HepG2 (cell line): ENCODE measurements at regions not wholly inside any gene's neighbourhood (a gene's known extent, or its start where the extent isn't known, plus 50 kb on each side); places are given as distances from the start of the nearest gene placed in this dataset.

Source experiments
- ATAC-seq: fragments of 200-7000 bp; cut with Tn5 transposase; 3 replicates; pipeline ENCODE4 v1.9.1; 2020; ENCODE audit warnings: mild to moderate bottlenecking, moderate library complexity
- BruUV-seq: library from RNA; stranded (reverse); fragments of 400-500 nt; replicated peaks from 2 replicates; lab custom pipeline; 2021; lab: Mats Ljungman, UMichigan
- CTCF ChIA-PET: fragments of 300-600 bp; formaldehyde crosslinking; extraction: SDS; loops from one replicate; lab custom pipeline; 2021; ENCODE audit warnings: low total read pairs, inconsistent platforms, low intra/inter-chr PET ratio; lab: Yijun Ruan, JAX
- POLR2A ChIA-PET: fragments of 350-600 bp; sonication (Branson Sonifier 250); formaldehyde crosslinking; loops from one replicate; lab custom pipeline; 2020; ENCODE audit warnings: antibody characterized with exemption, inconsistent platforms; lab: Yijun Ruan, JAX
- DNase-seq: peaks from one replicate; pipeline ENCODE4 v3.0.0-alpha.2; 2015; ENCODE audit warnings: low spot score
- FAIRE-seq: peaks from 3 replicates; lab custom pipeline; 2011; peaks lifted over from hg19 to GRCh38; lab: Jason Lieb, UNC
- H2AFZ ChIP-seq: one replicate; pipeline ENCODE4 v1.6.1; 2011; ENCODE audit warnings: low read length, inconsistent platforms
- H3K27ac ChIP-seq: fragments of 300-600 bp; 3 replicates; pipeline ENCODE4 v1.8.0; 2011; ENCODE audit warnings: mixed run types, mild to moderate bottlenecking, mixed read lengths, low read length, inconsistent platforms; ENCODE audit not compliant: insufficient read depth; ENCODE audit errors: extremely low read length
- H3K27me3 ChIP-seq, 2 experiments: fragments of 200-600 bp in 1 of 2; 2 replicates in 1 of 2; 3 replicates in 1 of 2; pipeline versions ENCODE4 v1.6.0 to v1.8.0; 2011; ENCODE audit warnings: low read length in 2 of 2, mild to moderate bottlenecking in 2 of 2, moderate library complexity in 2 of 2, inconsistent platforms in 1 of 2; ENCODE audit not compliant: insufficient read depth in 2 of 2, control insufficient read depth in 1 of 2
- H3K36me3 ChIP-seq, 2 experiments: fragments of 200-600 bp in 1 of 2; replicated peaks in 1 of 2; 2 replicates in 1 of 2; 3 replicates in 1 of 2; pipeline versions ENCODE4 v1.5.1 to v1.8.0; 2011; ENCODE audit warnings: low read length in 2 of 2, inconsistent platforms in 1 of 2; ENCODE audit not compliant: insufficient read depth in 2 of 2, control insufficient read depth in 1 of 2
- H3K4me1 ChIP-seq: 2 replicates; pipeline ENCODE4 v1.5.1; 2012; ENCODE audit warnings: low read length, inconsistent platforms; ENCODE audit not compliant: insufficient read depth
- H3K4me2 ChIP-seq: 2 replicates; pipeline ENCODE4 v1.6.0; 2011; ENCODE audit warnings: low read depth, low read length, inconsistent platforms
- H3K4me3 ChIP-seq, 3 experiments: fragments of 200-600 bp in 1 of 3; sonication (generic), shearing (Covaris generic) in 1 of 3; replicated peaks in 1 of 3; 2 replicates each; pipeline ENCODE4 v1.5.1; 2011 to 2016; ENCODE audit warnings: low read length in 3 of 3, inconsistent platforms in 2 of 3, low read depth in 2 of 3, mild to moderate bottlenecking in 2 of 3, control low read depth in 1 of 3, mixed read lengths in 1 of 3; ENCODE audit not compliant: insufficient read depth in 1 of 3
- H3K79me2 ChIP-seq: one replicate; pipeline ENCODE4 v1.6.1; 2011; ENCODE audit warnings: low read length, inconsistent platforms; ENCODE audit not compliant: insufficient read depth
- H3K9ac ChIP-seq: 2 replicates; pipeline ENCODE4 v1.6.0; 2011; ENCODE audit warnings: mild to moderate bottlenecking, low read depth, low read length, inconsistent platforms; ENCODE audit not compliant: insufficient read depth
- H3K9me3 ChIP-seq: 2 replicates; pipeline ENCODE4 v1.5.1; 2012; ENCODE audit warnings: mild to moderate bottlenecking, low read length
- H4K20me1 ChIP-seq: 2 replicates; pipeline ENCODE4 v1.6.0; 2011; ENCODE audit warnings: inconsistent platforms, mild to moderate bottlenecking, low read length, moderate library complexity; ENCODE audit not compliant: insufficient read depth
- MAX ChIP-seq: IDR thresholded peaks from 2 replicates; pipeline ENCODE4 v1.6.1; 2012; ENCODE audit warnings: inconsistent platforms
- NFKB2 ChIP-seq: sonication (generic); formaldehyde crosslinking; IDR thresholded peaks from 2 replicates; pipeline ENCODE4 v1.4.0; 2020; ENCODE audit warnings: missing genetic modification reagents, borderline replicate concordance
- PRDM15 ChIP-seq: sonication (generic); formaldehyde crosslinking; IDR thresholded peaks from 2 replicates; pipeline ENCODE4 v1.4.0; 2020; ENCODE audit warnings: missing genetic modification reagents
- SMAD9 ChIP-seq: sonication (generic); formaldehyde crosslinking; IDR thresholded peaks from 2 replicates; pipeline ENCODE4 v1.5.1; 2020; ENCODE audit warnings: mild to moderate bottlenecking, missing genetic modification reagents
- ZNF138 ChIP-seq: sonication (generic); formaldehyde crosslinking; IDR thresholded peaks from 2 replicates; pipeline ENCODE4 v1.5.0; 2020; ENCODE audit warnings: mild to moderate bottlenecking, low read depth, missing genetic modification reagents
- ZNF160 ChIP-seq: sonication (generic); formaldehyde crosslinking; IDR thresholded peaks from 2 replicates; pipeline ENCODE4 v1.8.0; 2022; ENCODE audit warnings: mild to moderate bottlenecking, inconsistent platforms, missing genetic modification reagents
- ZNF263 ChIP-seq: sonication (generic); formaldehyde crosslinking; IDR thresholded peaks from 2 replicates; pipeline ENCODE4 v1.4.0; 2020; ENCODE audit warnings: missing genetic modification reagents
- ZNF614 ChIP-seq: IDR thresholded peaks from 2 replicates; pipeline ENCODE4 v1.6.1; 2018; ENCODE audit warnings: missing biosample characterization, missing genetic modification reagents, inconsistent platforms, borderline replicate concordance
- WGBS: methylation state at CpG from one replicate; pipeline ENCODE4 v1.1.6; 2017; ENCODE audit warnings: low lambda C conversion rate; 5-methylcytosine and 5-hydroxymethylcytosine counted together
- in situ Hi-C: cut with HindIII; loops from 2 replicates; pipeline ENCODE4 v1.10.0; 2017; ENCODE audit warnings: low pct_unique_long_range_greater_than_20kb; ENCODE audit not compliant: extremely low pct_ligation_motif_present
- intact Hi-C: fragments of 100-400 bp; cut with micrococcal nuclease; formaldehyde crosslinking; loops from one replicate; pipeline ENCODE4 v1.10.0; 2022; ENCODE audit not compliant: unreplicated experiment

GRCh38 chr13:61045251-61045650 is 370.4 kb downstream of the PCDH20 start (continued):
- no peak for TF ChIP-seq ZNF160 (CRISPR knock-in tag)

- WGBS, result 0% methylated on average over 2 of the region's 2 CpGs
- DNase-seq, result no peak
Measured at GRCh38 chr13:61040181-61040580, 375.5 kb downstream of the PCDH20 start.

More at GRCh38 chr13:61040181-61040580, 375.5 kb downstream of the PCDH20 start:
- POLR2A ChIA-PET, result no interaction called here
- no peaks in the 10 kb centered on the region for H3K36me3 ChIP-seq
- H3K4me3 ChIP-seq, result no peak overlapping the region
- H3K27ac ChIP-seq, result no peak overlapping the region
- no TSS peak for BruUV-seq
- no peak overlapping the region for H2AFZ ChIP-seq
- no peak for TF ChIP-seq SMAD9 (CRISPR knock-in tag)
- TF ChIP-seq NFKB2 (CRISPR knock-in tag), result no peak
- no peak for TF ChIP-seq ZNF138 (CRISPR knock-in tag)
- TF ChIP-seq ZNF263 (CRISPR knock-in tag), result no peak
- no peak for TF ChIP-seq MAX
- TF ChIP-seq PRDM15 (CRISPR knock-in tag), result no peak
- TF ChIP-seq ZNF614 (CRISPR knock-in tag), result no peak
- H4K20me1 ChIP-seq, result no peaks in the 10 kb centered on the region
- intact Hi-C loops, result no loop called here
- no peak overlapping the region for H3K4me2 ChIP-seq
- no peaks in the 10 kb centered on the region for H3K79me2 ChIP-seq
- no peak overlapping the region for H3K9ac ChIP-seq
- H3K27me3 ChIP-seq, result no peaks in the 10 kb centered on the region
- H3K4me1 ChIP-seq, result no peaks in the 10 kb centered on the region
- FAIRE-seq (no peak), ATAC-seq (no peak)
- CTCF ChIA-PET, result no interaction called here
- in situ Hi-C loops, result no loop called here
- no peaks in the 10 kb centered on the region for H3K9me3 ChIP-seq
